ENCODE measurements at regions not wholly inside any gene's neighbourhood (a gene's known extent, or its start where the extent isn't known, plus 50 kb on each side); places are given as distances from the start of the nearest gene placed in this dataset.

- no peak for DNase-seq (ENCODE audit: extremely low spot score)
- no peaks in the 10 kb centered on the region for H3K4me1 ChIP-seq
- WGBS, result 96% methylated on average over 2 of the region's 2 CpGs
- no peak overlapping the region for H3K27ac ChIP-seq (replicated peaks in 1 of 4)
- TF ChIP-seq POLR2A (IDR thresholded peaks at IDR 0.05; ENCODE audit: low read depth), result no peak
- TF ChIP-seq EP300 (IDR thresholded peaks at IDR 0.05), result no peak
- no peak for TF ChIP-seq CTCF (IDR thresholded peaks at IDR 0.05)
- no peak for TF ChIP-seq POLR2AphosphoS5 (IDR thresholded peaks at IDR 0.05)
- H3K36me3 ChIP-seq, result no peaks in the 10 kb centered on the region
- peaks cover 0 to 16% (median 5%) of the 10 kb centered on the region in 4 donors for H3K9me3 ChIP-seq
- intact Hi-C loops (cut with DNase I), result no loop called here
- H3K4me3 ChIP-seq, result no peak overlapping the region
- no peaks in the 10 kb centered on the region for H3K27me3 ChIP-seq
These were observed 575.6 kb upstream of the GRAMD2B start for GRCh38 chr5:125847561-125847960.

GRCh38 chr5:125848751-125849150, 574.5 kb upstream of the GRAMD2B start:
- no peak for DNase-seq (ENCODE audit: extremely low spot score)
- H3K27me3 ChIP-seq, result no peaks in the 10 kb centered on the region
- H3K4me3 ChIP-seq, result no peak overlapping the region
- peaks cover 0 to 4% (median 0%) of the 10 kb centered on the region in 4 donors for H3K9me3 ChIP-seq
- WGBS, result 90% methylated on average over 2 of the region's 2 CpGs
- H3K36me3 ChIP-seq, result no peaks in the 10 kb centered on the region
- TF ChIP-seq EP300 (IDR thresholded peaks at IDR 0.05), result no peak
- TF ChIP-seq CTCF (IDR thresholded peaks at IDR 0.05), result no peak
- TF ChIP-seq POLR2A (IDR thresholded peaks at IDR 0.05; ENCODE audit: low read depth), result no peak
- TF ChIP-seq POLR2AphosphoS5 (IDR thresholded peaks at IDR 0.05), result no peak
- no peaks in the 10 kb centered on the region for H3K4me1 ChIP-seq
- no peak overlapping the region for H3K27ac ChIP-seq (replicated peaks in 1 of 4)
- intact Hi-C loops (cut with DNase I), result no loop called here

GRCh38 chr5:125856949-125857348, 566.3 kb upstream of the GRAMD2B start:
- no peaks in the 10 kb centered on the region for H3K27me3 ChIP-seq
- no peaks in the 10 kb centered on the region for H3K9me3 ChIP-seq
- intact Hi-C loops (cut with DNase I), result no loop called here
- no peak overlapping the region for H3K27ac ChIP-seq (replicated peaks in 1 of 4)
- 57% methylated on average over 3 of the region's 3 CpGs for WGBS
- H3K4me3 ChIP-seq, result no peak overlapping the region
- no peak for TF ChIP-seq CTCF (IDR thresholded peaks at IDR 0.05)
- TF ChIP-seq EP300 (IDR thresholded peaks at IDR 0.05), result no peak
- no peak for TF ChIP-seq POLR2AphosphoS5 (IDR thresholded peaks at IDR 0.05)
- no peak for TF ChIP-seq POLR2A (IDR thresholded peaks at IDR 0.05; ENCODE audit: low read depth)
- no peaks in the 10 kb centered on the region for H3K4me1 ChIP-seq
- no peak for DNase-seq (ENCODE audit: extremely low spot score)
- H3K36me3 ChIP-seq, result no peaks in the 10 kb centered on the region

- Histone ChIP-seq H3K27ac (replicated peaks in 1 of 4) (no peak overlapping the region), H3K27me3 (no peaks in the 10 kb centered on the region), H3K4me3 (no peak overlapping the region), H3K9me3 (no peaks in the 10 kb centered on the region), H3K36me3 (no peaks in the 10 kb centered on the region), H3K4me1 (no peaks in the 10 kb centered on the region)
- no peak for DNase-seq (ENCODE audit: extremely low spot score)
- intact Hi-C loops (cut with DNase I), result no loop called here
- 98% methylated on average over 2 of the region's 2 CpGs for WGBS
- TF ChIP-seq POLR2AphosphoS5 (IDR thresholded peaks at IDR 0.05) (no peak), EP300 (IDR thresholded peaks at IDR 0.05) (no peak), POLR2A (IDR thresholded peaks at IDR 0.05; ENCODE audit: low read depth) (no peak), CTCF (IDR thresholded peaks at IDR 0.05) (no peak)
These were observed 559.6 kb upstream of the GRAMD2B start for GRCh38 chr5:125863579-125863978.

GRCh38 chr5:125865166-125865815, 557.9 kb upstream of the GRAMD2B start:
- Histone ChIP-seq H3K27ac (replicated peaks in 1 of 4) (no peak overlapping the region), H3K9me3 (no peaks in the 10 kb centered on the region), H3K4me1 (peaks cover 0 to 6% (median 0%) of the 10 kb centered on the region in 4 donors), H3K4me3 (no peak overlapping the region), H3K36me3 (no peaks in the 10 kb centered on the region), H3K27me3 (no peaks in the 10 kb centered on the region)
- intact Hi-C loops (cut with DNase I), result no loop called here
- no peak for DNase-seq (ENCODE audit: extremely low spot score)
- 47% methylated on average over 4 of the region's 4 CpGs for WGBS
- TF ChIP-seq POLR2AphosphoS5 (IDR thresholded peaks at IDR 0.05), result no peak
- TF ChIP-seq POLR2A (IDR thresholded peaks at IDR 0.05; ENCODE audit: low read depth), result no peak
- no peak for TF ChIP-seq CTCF (IDR thresholded peaks at IDR 0.05)
- no peak for TF ChIP-seq EP300 (IDR thresholded peaks at IDR 0.05)

All from esophagus muscularis mucosa (tissue), 4 donors.